HFFc6 (cell line): ENCODE measurements at regions not wholly inside any gene's neighbourhood (a gene's known extent, or its start where the extent isn't known, plus 50 kb on each side); places are given as distances from the start of the nearest gene placed in this dataset.

Experiments
- DNase-seq: peaks from one replicate; pipeline ENCODE4 v3.0.0-alpha.2; 2018
- H3K27ac Mint-ChIP-seq: 2 replicates; pipeline ENCODE4 v1.8.0; 2020; ENCODE audit warnings: mild to moderate bottlenecking, mixed read lengths
- H3K27me3 Mint-ChIP-seq: 2 replicates; pipeline ENCODE4 v1.8.0; 2021; ENCODE audit warnings: mild to moderate bottlenecking, moderate library complexity, mixed read lengths; ENCODE audit not compliant: insufficient read depth
- H3K36me3 Mint-ChIP-seq: 2 replicates; pipeline ENCODE4 v1.8.0; 2021; ENCODE audit warnings: low read depth, mixed read lengths
- H3K4me1 Mint-ChIP-seq: 2 replicates; pipeline ENCODE4 v1.8.0; 2020; ENCODE audit warnings: low read depth, mixed read lengths
- H3K4me3 Mint-ChIP-seq: 2 replicates; pipeline ENCODE4 v1.8.0; 2020; ENCODE audit warnings: mild to moderate bottlenecking, moderate library complexity, mixed read lengths
- H3K9me3 Mint-ChIP-seq: 2 replicates; pipeline ENCODE4 v1.8.0; 2020; ENCODE audit warnings: mild to moderate bottlenecking, mixed read lengths
- TF ChIP-seq, protein P1 (sequence below): fragments of 200-600 bp; sonication (generic); IDR thresholded peaks from 2 replicates; pipeline ENCODE4 v1.5.0; 2021; ENCODE audit warnings: antibody characterized with exemption, mild to moderate bottlenecking

DNA sequence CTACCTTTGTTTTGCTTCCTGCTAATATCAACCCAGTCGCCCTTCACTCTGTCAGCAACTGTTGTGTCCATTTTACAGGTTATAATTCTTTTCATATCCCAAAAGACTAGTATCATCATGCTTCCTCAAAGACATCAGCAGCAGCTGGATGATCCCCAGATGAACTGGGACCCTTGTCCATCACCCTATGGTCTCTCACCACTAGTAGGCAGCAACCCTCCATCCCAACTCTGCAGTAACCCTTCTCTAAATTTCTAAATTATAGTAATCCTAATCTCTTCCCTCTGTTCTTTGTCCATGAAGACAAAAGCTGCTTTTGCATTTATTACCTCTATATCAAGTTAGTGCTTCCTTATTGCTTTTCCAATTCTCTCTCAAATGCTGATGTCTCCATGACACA lies 1025.8 kb downstream of the FAM181B start:
- DNase-seq = no peak
- TF ChIP-seq, protein P1, sequence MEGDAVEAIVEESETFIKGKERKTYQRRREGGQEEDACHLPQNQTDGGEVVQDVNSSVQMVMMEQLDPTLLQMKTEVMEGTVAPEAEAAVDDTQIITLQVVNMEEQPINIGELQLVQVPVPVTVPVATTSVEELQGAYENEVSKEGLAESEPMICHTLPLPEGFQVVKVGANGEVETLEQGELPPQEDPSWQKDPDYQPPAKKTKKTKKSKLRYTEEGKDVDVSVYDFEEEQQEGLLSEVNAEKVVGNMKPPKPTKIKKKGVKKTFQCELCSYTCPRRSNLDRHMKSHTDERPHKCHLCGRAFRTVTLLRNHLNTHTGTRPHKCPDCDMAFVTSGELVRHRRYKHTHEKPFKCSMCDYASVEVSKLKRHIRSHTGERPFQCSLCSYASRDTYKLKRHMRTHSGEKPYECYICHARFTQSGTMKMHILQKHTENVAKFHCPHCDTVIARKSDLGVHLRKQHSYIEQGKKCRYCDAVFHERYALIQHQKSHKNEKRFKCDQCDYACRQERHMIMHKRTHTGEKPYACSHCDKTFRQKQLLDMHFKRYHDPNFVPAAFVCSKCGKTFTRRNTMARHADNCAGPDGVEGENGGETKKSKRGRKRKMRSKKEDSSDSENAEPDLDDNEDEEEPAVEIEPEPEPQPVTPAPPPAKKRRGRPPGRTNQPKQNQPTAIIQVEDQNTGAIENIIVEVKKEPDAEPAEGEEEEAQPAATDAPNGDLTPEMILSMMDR = no peak
- Mint-ChIP-seq H3K4me3 (no peak overlapping the region), H3K4me1 (no peaks in the 10 kb centered on the region), H3K27ac (no peak overlapping the region), H3K36me3 (0 out of 2 replicates have a peak, but pooled peaks cover 5% of the 10 kb centered on the region), H3K27me3 (no peaks in the 10 kb centered on the region), H3K9me3 (peaks cover 47% of the 10 kb centered on the region)

DNA sequence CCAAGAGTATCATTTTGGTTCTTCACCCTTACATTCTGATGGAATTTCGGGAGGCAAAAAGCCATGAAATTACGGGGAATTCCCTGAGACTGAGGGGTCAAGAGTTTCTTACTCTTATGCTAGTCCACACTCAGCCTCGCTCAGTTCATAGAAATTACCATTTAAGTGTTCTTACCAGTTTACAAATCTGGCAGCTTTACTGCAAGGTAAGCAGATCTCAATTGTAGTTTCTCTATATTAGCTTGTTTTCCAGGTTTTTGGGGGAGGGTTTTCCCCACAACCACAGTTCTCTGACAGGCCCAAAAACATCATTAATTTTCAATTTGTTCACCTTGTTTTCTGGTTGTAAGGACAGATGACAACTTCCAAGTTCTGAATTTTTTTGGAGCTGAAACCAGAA lies 1028.4 kb downstream of the FAM181B start:
- TF ChIP-seq, protein P1 = no peak
- no peak for DNase-seq
- Mint-ChIP-seq H3K27ac (no peak overlapping the region), H3K36me3 (0 out of 2 replicates have a peak, but pooled peaks cover 5% of the 10 kb centered on the region), H3K4me1 (no peaks in the 10 kb centered on the region), H3K27me3 (peaks cover 1% of the 10 kb centered on the region; the same call in 1 of the 2 replicates), H3K9me3 (peaks cover 57% of the 10 kb centered on the region), H3K4me3 (no peak overlapping the region)

DNA sequence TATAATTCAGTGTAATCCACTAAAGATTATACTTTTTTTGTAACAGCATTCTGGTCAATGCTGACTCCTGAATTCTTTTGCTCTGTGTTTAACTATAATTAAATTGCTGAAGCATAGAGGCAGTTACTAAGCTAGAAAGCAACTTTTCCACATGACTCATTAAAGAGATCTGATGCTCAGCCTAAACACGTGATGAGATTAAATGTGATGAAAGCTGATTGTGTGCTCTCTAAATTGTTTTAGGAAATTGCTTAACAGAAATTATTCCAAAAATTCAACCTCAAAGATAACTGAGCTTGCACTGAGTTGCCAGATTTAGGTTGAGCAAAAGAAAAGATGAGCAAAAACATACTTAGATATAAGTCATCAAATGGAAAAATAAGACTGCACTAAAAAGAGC lies 1033.6 kb downstream of the FAM181B start:
- no peak for DNase-seq
- Mint-ChIP-seq H3K4me1 (no peaks in the 10 kb centered on the region), H3K9me3 (peaks cover 63% of the 10 kb centered on the region), H3K36me3 (no peaks in the 10 kb centered on the region), H3K27me3 (peaks cover 1% of the 10 kb centered on the region; the same call in 1 of the 2 replicates), H3K4me3 (no peak overlapping the region), H3K27ac (no peak overlapping the region)
- TF ChIP-seq, protein P1 = no peak

DNA sequence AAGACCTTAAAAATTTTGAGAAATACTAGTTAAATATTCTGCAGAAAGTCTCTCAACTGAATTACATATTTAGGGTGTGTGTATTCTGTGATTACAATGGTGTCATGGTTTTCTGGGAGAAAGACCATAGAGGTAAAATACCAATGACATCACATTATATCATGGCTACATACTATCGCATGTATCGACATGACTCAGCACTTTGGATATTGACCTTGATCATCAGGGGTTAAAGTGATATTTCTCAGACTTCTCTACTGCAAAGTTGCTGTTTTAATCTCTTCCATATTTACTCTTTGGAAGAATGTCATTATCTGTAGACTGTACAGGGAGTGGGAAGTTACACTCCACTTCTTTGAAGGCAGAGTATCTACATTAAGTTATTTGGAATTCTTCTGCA lies 1046.6 kb downstream of the FAM181B start:
- Mint-ChIP-seq H3K36me3 (no peaks in the 10 kb centered on the region), H3K4me1 (no peaks in the 10 kb centered on the region), H3K4me3 (no peak overlapping the region), H3K27me3 (no peaks in the 10 kb centered on the region), H3K27ac (no peak overlapping the region), H3K9me3 (peaks cover 36% of the 10 kb centered on the region)
- TF ChIP-seq, protein P1 = no peak
- DNase-seq = no peak

DNA sequence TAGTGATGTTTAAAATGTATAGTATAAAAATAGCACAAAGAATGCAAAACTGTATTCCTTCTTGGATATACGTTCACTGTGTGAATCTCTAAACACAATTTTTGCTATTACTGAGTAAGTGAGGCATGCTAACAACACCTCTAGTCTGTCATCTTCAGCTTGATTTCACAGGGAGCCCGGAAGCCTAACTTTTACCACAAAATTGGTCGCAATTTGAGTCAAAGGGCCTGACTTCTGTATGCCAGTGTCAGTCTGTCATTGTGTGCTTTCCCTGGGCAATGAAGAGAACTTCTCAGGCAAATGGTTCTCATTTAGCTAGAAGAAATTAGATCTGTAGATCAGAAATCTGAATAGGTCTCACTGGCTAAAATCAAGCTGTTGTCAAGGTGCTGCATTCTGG lies 1059.5 kb downstream of the FAM181B start:
- H3K27me3 Mint-ChIP-seq = no peaks in the 10 kb centered on the region
- DNase-seq = no peak
- no peak overlapping the region for H3K4me3 Mint-ChIP-seq

More for the DNA sequence above, 1059.5 kb downstream of the FAM181B start:
- H3K9me3 Mint-ChIP-seq = peaks cover 32% of the 10 kb centered on the region
- H3K36me3 Mint-ChIP-seq = no peaks in the 10 kb centered on the region
- no peak overlapping the region for H3K27ac Mint-ChIP-seq
- TF ChIP-seq, protein P1 = no peak
- no peaks in the 10 kb centered on the region for H3K4me1 Mint-ChIP-seq
